Calu3 (cell line): ENCODE measurements at regions not wholly inside any gene's neighbourhood (a gene's known extent, or its start where the extent isn't known, plus 50 kb on each side); places are given as distances from the start of the nearest gene placed in this dataset.

Source experiments
- BruUV-seq: library from RNA; stranded (reverse); fragments of 400-500 nt; replicated peaks from 2 replicates; lab custom pipeline; 2021; lab: Mats Ljungman, UMichigan
- CTCF ChIA-PET: fragments of 300-600 bp; sonication (Branson Sonifier 250); formaldehyde crosslinking; loops from one replicate; lab custom pipeline; 2022; ENCODE audit warnings: antibody characterized with exemption; lab: Charles Lee
- DNase-seq: peaks from one replicate; pipeline ENCODE4 v3.0.0; 2022
- H3K27ac Mint-ChIP-seq: one replicate; pipeline ENCODE4 v1.8.0; 2022; ENCODE audit warnings: mixed read lengths; ENCODE audit not compliant: unreplicated experiment
- H3K27me3 Mint-ChIP-seq: one replicate; pipeline ENCODE4 v1.8.0; 2022; ENCODE audit warnings: mixed read lengths; ENCODE audit not compliant: unreplicated experiment
- H3K36me3 Mint-ChIP-seq: one replicate; pipeline ENCODE4 v1.8.0; 2022; ENCODE audit warnings: mild to moderate bottlenecking, moderate library complexity, mixed read lengths; ENCODE audit not compliant: insufficient read depth, unreplicated experiment
- H3K4me1 Mint-ChIP-seq: one replicate; pipeline ENCODE4 v1.8.0; 2022; ENCODE audit warnings: mild to moderate bottlenecking, low read depth, mixed read lengths; ENCODE audit not compliant: unreplicated experiment
- H3K4me3 Mint-ChIP-seq: one replicate; pipeline ENCODE4 v1.8.0; 2022; ENCODE audit warnings: mild to moderate bottlenecking, low read depth, moderate library complexity, mixed read lengths; ENCODE audit not compliant: unreplicated experiment
- H3K9me3 Mint-ChIP-seq: one replicate; pipeline ENCODE4 v1.8.0; 2022; ENCODE audit warnings: low read depth, mixed read lengths; ENCODE audit not compliant: unreplicated experiment
- CTCF ChIP-seq: fragments of 200-600 bp; IDR thresholded peaks from one replicate; pipeline ENCODE4 v1.8.0; 2022; ENCODE audit warnings: antibody characterized with exemption; ENCODE audit not compliant: unreplicated experiment
- intact Hi-C: fragments of 100-400 bp; cut with micrococcal nuclease; formaldehyde crosslinking; loops from one replicate; pipeline ENCODE4 v1.10.0; 2022; ENCODE audit not compliant: unreplicated experiment

- Mint-ChIP-seq H3K4me1 (no peaks in the 10 kb centered on the region), H3K9me3 (no peaks in the 10 kb centered on the region), H3K27ac (no peak overlapping the region), H3K4me3 (no peak overlapping the region), H3K36me3 (no peaks in the 10 kb centered on the region), H3K27me3 (no peaks in the 10 kb centered on the region)
- intact Hi-C loops: no loop called here
- no TSS peak for BruUV-seq
- DNase-seq: no peak
- CTCF ChIA-PET: no interaction called here
- TF ChIP-seq CTCF: no peak
Measured at GRCh38 chr13:103852036-103852435, 785.8 kb upstream of the SLC10A2 start.

- Mint-ChIP-seq H3K36me3 (no peaks in the 10 kb centered on the region), H3K27ac (no peak overlapping the region), H3K27me3 (no peaks in the 10 kb centered on the region), H3K9me3 (no peaks in the 10 kb centered on the region), H3K4me1 (no peaks in the 10 kb centered on the region), H3K4me3 (no peak overlapping the region)
- BruUV-seq: no TSS peak
- CTCF ChIA-PET: no interaction called here
- no peak for DNase-seq
- TF ChIP-seq CTCF: no peak
- intact Hi-C loops: no loop called here
Measured at GRCh38 chr13:103844471-103844870, 778.3 kb upstream of the SLC10A2 start.

- no peak for DNase-seq
- no peak for TF ChIP-seq CTCF
- BruUV-seq: no TSS peak
- Mint-ChIP-seq H3K4me1 (no peaks in the 10 kb centered on the region), H3K36me3 (no peaks in the 10 kb centered on the region), H3K27ac (no peak overlapping the region), H3K9me3 (no peaks in the 10 kb centered on the region), H3K27me3 (no peaks in the 10 kb centered on the region), H3K4me3 (no peak overlapping the region)
- CTCF ChIA-PET: no interaction called here
- intact Hi-C loops: no loop called here
Measured at GRCh38 chr13:103839460-103839859, 773.2 kb upstream of the SLC10A2 start.

- H3K27ac Mint-ChIP-seq: no peak overlapping the region
- H3K36me3 Mint-ChIP-seq: no peaks in the 10 kb centered on the region
- no peaks in the 10 kb centered on the region for H3K27me3 Mint-ChIP-seq
- CTCF ChIA-PET: no interaction called here
- H3K4me1 Mint-ChIP-seq: no peaks in the 10 kb centered on the region
- no peak for TF ChIP-seq CTCF
- no peak overlapping the region for H3K4me3 Mint-ChIP-seq
- DNase-seq: no peak
- no TSS peak for BruUV-seq
- H3K9me3 Mint-ChIP-seq: peaks cover 3% of the 10 kb centered on the region
- intact Hi-C loops: no loop called here
Measured at GRCh38 chr13:103835052-103835451, 768.8 kb upstream of the SLC10A2 start.
